IPS DF 4.7 (cell line): ENCODE measurements at regions not wholly inside any gene's neighbourhood (a gene's known extent, or its start where the extent isn't known, plus 50 kb on each side); places are given as distances from the start of the nearest gene placed in this dataset.
"Not testable (repeated sequence)": the region's sequence is repeated elsewhere in the genome, so short reads cannot be mapped to it uniquely, and the experiment has no call there.

Experiments used
- DNase-seq: peaks from one replicate; pipeline ENCODE4 v3.0.0-alpha.2; 2013; ENCODE audit warnings: low spot score; ENCODE audit errors: extremely low read depth

DNA sequence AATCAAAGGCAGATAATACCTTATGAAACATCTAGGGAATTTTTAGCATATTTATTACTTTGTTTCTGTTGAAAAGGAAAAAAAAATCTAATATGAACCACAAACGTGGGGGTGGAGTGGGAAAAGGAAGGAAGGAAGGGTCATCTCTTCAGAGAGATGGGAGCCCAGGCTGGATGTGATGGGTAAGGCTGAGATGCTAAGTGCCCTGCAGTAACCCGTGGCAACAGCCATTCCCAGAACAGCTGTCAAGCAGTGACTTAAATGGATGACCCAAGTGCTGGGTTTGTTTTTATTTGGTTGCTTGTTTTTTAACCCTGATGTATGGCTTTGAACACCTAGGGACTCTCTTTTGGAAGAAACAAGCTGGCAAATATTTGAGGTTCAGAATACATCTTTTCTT is 50.7 kb upstream of the KLF7 start:
- no peak for DNase-seq

DNA sequence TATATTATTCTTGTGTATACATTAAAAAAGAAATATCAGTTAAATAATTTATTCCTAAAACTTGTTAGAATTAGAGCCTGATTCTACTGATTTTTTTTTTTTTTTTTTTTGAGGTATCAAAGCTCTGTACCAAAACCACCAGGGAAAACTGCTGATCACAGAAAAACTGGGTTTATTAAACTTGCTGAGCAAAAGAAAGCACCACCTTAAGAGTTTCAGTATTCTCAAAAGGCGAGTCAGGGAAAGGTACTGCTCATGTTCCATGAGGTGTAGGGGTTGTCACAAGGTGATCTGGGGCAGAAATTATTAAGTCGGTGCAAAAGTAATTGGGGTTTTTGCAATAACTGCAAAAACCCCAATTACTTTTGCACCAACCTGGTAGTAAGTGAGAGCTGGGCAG is 51.7 kb upstream of the KLF7 start:
- no peak for DNase-seq

- no peak for DNase-seq
Measured at GRCh38 chr2:207219081-207219630, 53.4 kb upstream of the KLF7 start.

DNA sequence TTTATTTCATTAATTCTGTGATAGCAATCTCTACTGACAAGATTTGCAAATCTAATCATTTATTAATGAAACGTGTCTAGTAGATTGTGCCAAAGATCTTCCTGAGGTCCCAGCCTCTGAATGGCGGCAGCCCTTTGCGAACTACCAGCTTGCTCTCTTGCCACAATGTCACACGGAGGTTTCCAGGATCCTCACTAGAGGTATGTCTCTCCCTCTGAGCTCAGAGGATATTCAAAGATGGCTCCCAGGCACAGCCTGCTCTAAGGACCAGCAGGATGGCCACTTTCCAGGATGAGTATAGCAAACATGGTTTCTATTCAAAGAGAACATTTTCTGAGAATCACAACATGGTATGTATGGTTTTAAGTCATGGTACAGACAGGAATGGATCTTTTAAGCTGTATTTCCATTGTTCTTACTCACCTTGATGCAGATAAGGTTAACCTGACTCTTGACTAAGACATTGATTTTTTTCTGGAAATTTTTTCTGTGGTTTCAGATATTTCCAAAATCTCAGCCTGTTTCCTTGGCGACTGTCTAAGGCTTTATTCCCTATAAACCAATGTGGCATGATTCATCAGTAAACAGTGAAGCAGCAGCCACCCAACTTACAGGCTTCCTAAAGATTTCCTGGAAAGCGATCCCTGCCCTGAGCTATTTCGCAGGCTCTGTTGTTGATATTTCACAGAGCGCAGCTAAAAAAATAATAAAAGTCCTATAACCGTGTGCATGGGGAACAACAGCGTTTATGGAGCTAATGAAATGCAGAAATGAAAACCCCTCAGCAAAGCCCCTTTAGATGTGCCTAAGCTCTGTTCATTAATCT is 54.1 kb upstream of the KLF7 start:
- DNase-seq, result no peak

GRCh38 chr2:207221731-207222130 is 56.0 kb upstream of the KLF7 start:
- DNase-seq, result no peak

- no peak for DNase-seq
Measured at GRCh38 chr2:207223051-207223450, 57.3 kb upstream of the KLF7 start.

- DNase-seq, result no peak
Measured at GRCh38 chr2:207224381-207224780, 58.6 kb upstream of the KLF7 start.

DNA sequence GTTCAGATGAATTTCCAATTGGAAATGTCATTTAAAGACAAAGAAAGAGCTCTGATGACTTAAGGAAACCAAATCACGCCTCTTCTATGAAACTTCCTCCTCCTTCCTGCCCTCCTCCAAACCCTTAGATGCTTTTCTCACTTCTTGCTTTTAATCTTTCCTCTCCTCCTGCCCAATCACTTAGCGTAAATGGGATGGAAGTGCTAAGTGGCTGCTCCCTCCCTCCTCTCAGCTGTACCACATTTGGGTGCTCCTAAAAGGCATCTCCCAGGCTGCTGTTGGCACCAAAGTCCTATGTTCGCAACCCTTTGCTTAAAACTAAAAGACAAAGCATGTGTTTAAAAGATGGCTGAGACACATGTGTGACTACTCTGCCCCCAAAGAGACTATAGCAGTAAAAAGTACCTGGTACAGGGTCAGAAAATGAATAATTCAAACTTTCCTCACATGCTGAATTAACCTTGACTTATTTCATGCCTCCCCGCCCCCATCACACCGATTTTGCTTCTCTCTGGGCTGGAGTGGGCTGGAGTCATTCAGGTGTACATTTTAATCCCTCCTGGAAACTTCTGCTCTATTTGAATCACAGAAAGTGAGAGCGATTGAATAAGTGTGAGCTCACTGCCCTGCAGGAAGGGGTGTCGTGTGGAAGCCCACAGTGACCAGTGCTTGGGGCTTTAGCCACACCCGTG is 59.2 kb upstream of the KLF7 start:
- DNase-seq, result no peak

DNA sequence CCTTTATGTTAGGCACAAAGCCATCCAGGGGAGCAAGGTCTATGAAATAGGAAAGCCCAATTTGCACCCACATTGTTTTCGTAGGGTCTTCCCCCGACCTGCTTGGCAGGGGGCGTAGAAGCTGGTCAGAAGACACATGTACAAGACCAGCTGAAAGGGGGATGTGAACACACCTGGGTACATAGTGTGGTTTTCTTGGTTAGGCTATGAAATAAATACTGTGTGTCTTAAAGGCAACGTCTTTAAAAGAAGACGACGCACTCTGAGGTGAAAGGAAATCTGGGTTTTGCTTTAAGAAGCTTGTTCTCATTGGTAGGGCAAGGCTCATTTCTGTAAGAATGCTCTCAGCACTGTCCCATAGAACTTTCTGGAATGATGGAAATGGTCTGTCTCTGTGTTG is 60.0 kb upstream of the KLF7 start:
- DNase-seq, result no peak

DNA sequence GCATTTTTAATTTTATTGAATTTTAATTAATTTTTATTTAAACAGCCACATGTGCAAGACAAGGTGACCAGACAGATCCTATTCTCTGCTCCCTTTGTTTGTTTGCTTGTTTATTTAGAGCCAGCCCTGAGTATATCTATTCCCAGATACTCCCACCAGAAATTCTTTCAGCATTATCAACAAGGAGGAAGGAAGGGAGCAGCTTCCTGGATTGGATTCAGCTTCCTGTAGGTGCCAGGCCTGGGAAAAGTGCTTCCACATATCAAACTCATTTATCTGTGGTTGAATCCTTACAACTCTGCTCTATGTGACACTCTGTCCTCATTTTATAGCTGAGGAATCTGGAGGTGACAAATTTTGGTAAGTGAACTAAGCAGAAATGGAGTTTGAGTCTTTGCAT is 60.5 kb upstream of the KLF7 start:
- DNase-seq, result no peak

- no peak for DNase-seq
Measured at GRCh38 chr2:207226671-207227061, 60.9 kb upstream of the KLF7 start.

DNA sequence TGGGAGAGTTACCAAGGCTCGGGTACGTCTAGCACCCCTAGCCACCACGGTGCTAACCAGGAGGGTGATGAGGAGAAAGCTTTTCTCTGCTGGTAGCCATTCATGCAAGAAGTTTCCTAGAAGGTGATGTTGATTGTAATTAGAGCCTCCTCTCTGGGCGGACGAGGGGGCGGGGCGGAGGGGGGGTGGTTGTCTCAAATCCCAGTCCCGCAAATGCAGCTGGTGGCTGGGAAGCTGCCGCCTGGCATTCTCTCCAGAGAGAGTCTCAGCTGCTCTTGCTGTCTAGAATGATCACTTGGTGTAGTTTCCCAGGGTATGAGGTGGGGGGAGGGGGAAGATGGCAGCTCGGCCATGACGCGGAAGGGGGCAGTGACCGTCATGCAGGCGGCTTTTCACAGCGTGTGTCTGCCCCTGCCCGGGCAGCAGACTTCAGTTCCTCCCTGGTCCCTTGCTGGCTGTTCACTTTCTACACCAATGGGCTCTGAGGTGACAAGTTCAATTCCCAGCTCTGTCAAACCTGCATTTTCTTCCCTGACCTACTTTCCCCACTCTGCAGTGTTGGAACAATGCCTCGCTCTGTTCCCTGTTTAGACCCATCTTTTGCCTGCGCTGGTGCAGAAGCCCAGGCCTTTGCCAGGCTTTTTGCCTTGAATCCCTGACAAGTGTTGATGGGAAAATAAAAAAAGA is 61.5 kb upstream of the KLF7 start:
- DNase-seq, result no peak

DNA sequence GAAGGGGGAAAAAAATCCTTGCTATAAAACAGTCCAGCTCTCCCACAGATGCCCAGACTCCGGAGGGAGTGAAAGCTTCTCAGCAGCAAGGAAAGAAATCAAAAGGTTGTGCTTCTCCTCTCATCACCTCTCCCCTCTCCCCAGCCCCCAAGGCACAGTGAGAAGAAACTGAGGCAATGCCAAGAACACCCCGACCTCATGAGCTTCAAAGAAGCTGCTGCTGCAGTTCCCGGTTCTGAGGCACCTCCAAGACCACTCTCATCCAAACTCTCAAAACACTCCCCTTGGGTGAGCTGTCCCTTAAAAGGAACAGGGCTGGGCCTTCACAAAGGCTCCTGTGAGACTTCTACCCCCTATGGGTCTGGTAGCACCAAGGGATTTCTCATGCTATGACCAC is 62.0 kb upstream of the KLF7 start:
- no peak for DNase-seq

DNA sequence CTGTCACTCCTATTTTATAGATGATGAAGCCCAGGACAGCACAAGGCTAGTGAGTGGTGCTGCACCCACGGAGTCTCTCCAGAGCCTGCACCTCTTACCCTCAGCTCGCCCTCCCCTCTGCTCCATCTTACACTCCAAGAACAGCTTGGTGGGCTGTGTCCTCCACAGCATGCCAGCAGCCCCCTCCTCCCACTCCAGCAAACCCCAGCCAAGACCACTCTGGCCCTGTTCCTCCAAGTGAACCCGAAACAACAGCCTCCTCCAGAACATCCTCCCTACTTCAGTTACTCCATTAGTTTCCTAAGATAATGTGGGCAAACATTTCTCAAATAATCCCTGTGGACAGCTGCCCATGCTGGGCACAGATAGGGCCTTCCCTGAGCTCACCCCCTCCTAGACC is 62.7 kb upstream of the KLF7 start:
- no peak for DNase-seq

- DNase-seq, result no peak
Measured at GRCh38 chr2:207229161-207229560, 63.4 kb upstream of the KLF7 start.

- no peak for DNase-seq
Measured at GRCh38 chr2:207230261-207231105, 64.7 kb upstream of the KLF7 start.

- no peak for DNase-seq
Measured at GRCh38 chr2:207231106-207231865, 65.5 kb upstream of the KLF7 start.

DNA sequence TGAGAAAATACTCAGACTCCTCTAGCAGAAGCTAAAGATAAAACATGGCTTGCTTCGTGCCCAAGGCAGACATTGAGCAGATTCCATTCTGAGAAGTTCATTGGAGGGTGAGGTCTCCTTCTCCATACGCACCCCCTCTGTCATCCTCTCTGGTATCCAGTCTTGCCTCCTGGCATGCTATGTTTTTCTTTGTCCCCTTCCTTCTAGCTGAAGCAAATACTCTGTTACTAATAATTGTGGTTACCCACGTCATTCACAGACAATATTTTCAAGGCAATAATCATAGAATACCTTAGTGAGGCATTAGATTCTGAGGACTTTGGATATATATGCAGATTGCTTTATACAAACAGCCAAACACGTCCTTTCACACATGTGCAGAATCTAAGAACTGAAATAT is 66.2 kb upstream of the KLF7 start:
- DNase-seq, result no peak

- DNase-seq, result not testable (repeated sequence)
Measured at GRCh38 chr2:207233141-207233540, 67.4 kb upstream of the KLF7 start.

GRCh38 chr2:207233731-207234130 is 68.0 kb upstream of the KLF7 start:
- DNase-seq, result no peak

GRCh38 chr2:207235621-207236020 is 69.9 kb upstream of the KLF7 start:
- no peak for DNase-seq
